Thoracic aorta (tissue), 2 donors: ENCODE measurements at regions not wholly inside any gene's neighbourhood (a gene's known extent, or its start where the extent isn't known, plus 50 kb on each side); places are given as distances from the start of the nearest gene placed in this dataset.

Source experiments
- ATAC-seq: fragments of 150-250 bp; one replicate; pipeline ENCODE4 v1.8.0; 2017; ENCODE audit warnings: low read depth; ENCODE audit not compliant: insufficient number of reproducible peaks, low FRiP score
- DNase-seq: peaks from one replicate; pipeline ENCODE4 v3.0.0-alpha.2; 2020; ENCODE audit warnings: low spot score
- H3K27ac ChIP-seq, 2 donors: fragments of 200-600 bp; sonication (generic); 1 replicate in 1 of 2; 2 replicates in 1 of 2; pipeline ENCODE4 v1.5.1; 2016; ENCODE audit warnings: mild to moderate bottlenecking in 2 of 2, moderate library complexity in 2 of 2
- H3K27me3 ChIP-seq: fragments of 200-600 bp; sonication (generic); replicated peaks from 2 replicates; pipeline ENCODE4 v1.6.0; 2016; ENCODE audit warnings: mild to moderate bottlenecking; ENCODE audit not compliant: insufficient read depth
- H3K36me3 ChIP-seq: fragments of 200-600 bp; sonication (generic); one replicate; pipeline ENCODE4 v1.5.1; 2016
- H3K4me1 ChIP-seq, 2 donors: fragments of 200-600 bp; sonication (generic); 1 replicate in 1 of 2; 2 replicates in 1 of 2; pipeline versions ENCODE4 v1.5.1 to v1.6.0; 2016; ENCODE audit warnings: low read depth in 2 of 2, mild to moderate bottlenecking in 1 of 2; ENCODE audit not compliant: control insufficient read depth in 1 of 2
- H3K4me3 ChIP-seq: fragments of 200-600 bp; sonication (generic); 2 replicates; pipeline ENCODE4 v1.5.1; 2016; ENCODE audit warnings: mild to moderate bottlenecking
- H3K9me3 ChIP-seq: fragments of 200-600 bp; sonication (generic); 2 replicates; pipeline ENCODE4 v1.5.1; 2016
- CTCF ChIP-seq: fragments of 200-600 bp; sonication (generic); IDR thresholded peaks from one replicate; pipeline ENCODE4 v1.5.1; 2019; ENCODE audit warnings: antibody characterized with exemption

DNA sequence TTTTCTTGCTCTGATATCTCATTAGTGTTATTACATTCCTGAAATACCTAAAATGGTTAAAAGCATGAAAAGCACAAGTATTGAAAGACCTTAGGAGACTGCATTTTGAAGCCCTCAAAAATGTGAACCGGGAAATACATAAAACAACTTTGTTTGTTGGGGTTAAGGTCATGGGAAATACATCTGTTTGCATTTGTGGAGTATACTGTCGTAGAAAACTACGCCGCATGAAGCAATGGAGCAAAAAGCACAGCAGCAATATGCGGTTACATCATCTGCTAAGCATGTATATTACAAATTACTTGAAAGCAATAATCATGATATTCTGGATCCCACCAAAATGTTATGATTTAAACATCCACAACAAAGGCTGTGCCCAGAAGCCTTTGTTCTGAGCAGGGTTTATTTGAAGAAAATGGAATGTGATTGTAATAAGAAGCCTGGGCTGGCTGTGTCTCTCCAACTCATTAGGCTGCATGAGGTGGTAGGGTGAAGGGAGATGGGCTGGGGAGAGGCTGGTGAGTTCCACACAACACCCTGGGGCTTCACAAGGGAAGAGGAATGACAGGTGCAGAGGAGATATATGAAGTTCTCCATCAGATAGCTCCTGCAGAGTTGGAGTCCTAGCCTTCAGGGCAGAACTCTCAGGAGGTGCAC, 64.7 kb upstream of the LIN7C start:
- ATAC-seq (no peak), DNase-seq (no peak)
- Histone ChIP-seq H3K4me1 (peaks cover 12 to 21% of the 10 kb centered on the region in 2 donors), H3K27ac (no peak overlapping the region), H3K9me3 (no peaks in the 10 kb centered on the region), H3K27me3 (no peaks in the 10 kb centered on the region), H3K36me3 (no peaks in the 10 kb centered on the region), H3K4me3 (no peak overlapping the region)
- no peak for TF ChIP-seq CTCF

DNA sequence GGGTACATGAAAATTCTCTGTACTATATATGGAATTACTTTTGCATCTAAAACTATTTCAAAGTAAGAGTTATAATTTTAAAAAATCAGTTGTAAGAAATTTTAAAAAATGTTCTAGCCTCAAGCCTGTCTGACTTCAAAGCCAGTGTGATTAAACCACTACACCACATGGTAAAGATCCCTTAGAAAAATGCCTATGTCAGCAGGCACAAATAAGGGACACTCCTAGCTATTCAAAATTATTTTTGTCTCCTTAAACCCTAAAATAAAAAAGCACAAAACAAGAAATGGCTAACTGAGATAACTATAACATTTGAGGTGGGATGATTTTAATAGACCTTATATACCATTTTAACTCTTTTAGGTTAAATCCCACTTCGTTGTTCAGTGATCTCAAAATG, 64.0 kb upstream of the LIN7C start:
- no peak for DNase-seq
- Histone ChIP-seq H3K27me3 (no peaks in the 10 kb centered on the region), H3K4me1 (peaks cover 12 to 21% of the 10 kb centered on the region in 2 donors), H3K9me3 (no peaks in the 10 kb centered on the region), H3K27ac (no peak overlapping the region), H3K4me3 (no peak overlapping the region), H3K36me3 (no peaks in the 10 kb centered on the region)
- no peak for ATAC-seq
- no peak for TF ChIP-seq CTCF

DNA sequence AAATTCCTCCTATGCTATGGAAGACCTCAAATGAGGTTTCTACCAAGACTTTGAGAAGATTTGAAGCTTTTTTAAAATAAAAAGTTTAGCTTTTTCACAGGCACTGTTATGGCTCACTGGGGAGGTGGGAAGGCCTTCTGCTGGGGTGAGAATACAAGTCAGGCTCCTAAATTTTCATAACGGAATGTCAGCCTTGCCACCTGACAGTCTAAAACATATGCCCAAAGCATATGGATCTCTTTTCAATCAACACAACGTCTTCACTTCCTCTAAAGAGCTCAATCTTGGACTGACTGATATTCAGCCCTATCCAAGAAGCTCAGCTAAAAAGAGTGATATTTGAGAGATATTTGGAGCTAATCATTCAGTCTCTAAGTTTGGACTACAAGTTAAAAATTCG, 57.1 kb upstream of the LIN7C start:
- ATAC-seq, result no peak
- Histone ChIP-seq H3K4me3 (no peak overlapping the region), H3K27ac (no peak overlapping the region)

GRCh38 chr11:27563201-27563600, 56.6 kb upstream of the LIN7C start:
- H3K36me3 ChIP-seq, result no peaks in the 10 kb centered on the region
- H3K27me3 ChIP-seq, result no peaks in the 10 kb centered on the region
- TF ChIP-seq CTCF, result no peak
- no peaks in the 10 kb centered on the region for H3K9me3 ChIP-seq
- H3K4me1 ChIP-seq, result peaks cover 0 to 4% of the 10 kb centered on the region in 2 donors
- DNase-seq (no peak), ATAC-seq (no peak)
- no peak overlapping the region for H3K4me3 ChIP-seq
- H3K27ac ChIP-seq, result no peak overlapping the region

More for the DNA sequence above, 57.1 kb upstream of the LIN7C start:
- TF ChIP-seq CTCF, result no peak
- H3K27me3 ChIP-seq, result no peaks in the 10 kb centered on the region
- DNase-seq, result no peak
- no peaks in the 10 kb centered on the region for H3K36me3 ChIP-seq
- H3K9me3 ChIP-seq, result no peaks in the 10 kb centered on the region
- H3K4me1 ChIP-seq, result peaks cover 0 to 4% of the 10 kb centered on the region in 2 donors

GRCh38 chr11:27558401-27558800, 51.8 kb upstream of the LIN7C start:
- Histone ChIP-seq H3K27ac (no peak overlapping the region), H3K4me3 (no peak overlapping the region), H3K27me3 (no peaks in the 10 kb centered on the region), H3K9me3 (no peaks in the 10 kb centered on the region), H3K36me3 (no peaks in the 10 kb centered on the region), H3K4me1 (peaks cover 0 to 4% of the 10 kb centered on the region in 2 donors)
- TF ChIP-seq CTCF, result no peak
- no peak for ATAC-seq
- DNase-seq, result no peak
